ENCODE measurements at regions not wholly inside any gene's neighbourhood (a gene's known extent, or its start where the extent isn't known, plus 50 kb on each side); places are given as distances from the start of the nearest gene placed in this dataset.

- TF ChIP-seq EZH2 (IDR thresholded peaks at IDR 0.05; ENCODE audit: insufficient read depth, low read length): no peak
- TF ChIP-seq CTCF (IDR thresholded peaks at IDR 0.05; ENCODE audit: insufficient read depth, low read depth, low read length): no peak
Measured at GRCh38 chr17:5783269-5783668, 199.0 kb upstream of the NLRP1 start.
